ENCODE measurements at regions not wholly inside any gene's neighbourhood (a gene's known extent, or its start where the extent isn't known, plus 50 kb on each side); places are given as distances from the start of the nearest gene placed in this dataset.

DNA sequence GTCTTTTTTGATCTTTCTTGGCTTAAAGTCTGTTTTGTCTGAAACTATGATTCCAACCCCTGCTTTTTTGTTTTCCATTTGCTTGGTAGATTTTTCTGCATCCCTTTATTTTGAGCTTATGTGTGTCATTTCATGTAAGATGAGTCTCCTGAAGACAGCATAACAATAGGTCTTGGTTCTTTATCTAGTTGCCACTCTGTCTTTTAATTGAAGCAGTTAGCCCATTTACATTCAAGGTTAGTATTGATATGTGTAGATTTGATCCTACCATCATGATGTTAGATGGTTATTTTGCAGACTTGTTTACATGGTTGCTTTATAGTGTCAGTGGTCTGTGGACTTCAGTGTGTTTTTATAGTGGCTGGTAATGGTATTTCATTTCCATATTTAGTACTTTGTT lies 1678.9 kb downstream of the PCDH9 start:
- H3K27ac ChIP-seq (ENCODE audit: control insufficient read depth, insufficient read depth): no peak overlapping the region
- ChIA-PET CTCF (interaction anchor here (0.7 kb wide), 1 partner anchor 20 kb away, joined by 3 read pairs; no protein-coding TSS in a partner anchor), RAD21 (ENCODE audit: unreplicated experiment) (no interaction called here), SMC1A (ENCODE audit: uncharacterized antibody, unreplicated experiment) (interaction anchor here (0.6 kb wide), 1 partner anchor 187 kb away, joined by 3 read pairs; no protein-coding TSS in a partner anchor), POLR2A (no interaction called here)
- H3K27me3 ChIP-seq (replicated peaks in 1 of 2; ENCODE audit: control insufficient read depth in 2 of 2, insufficient read depth in 2 of 2, low read length in 1 of 2): no peaks in the 10 kb centered on the region
- FAIRE-seq (no peak), ATAC-seq (no peak), DNase-seq (ENCODE audit: low read depth, low spot score) (no peak)
- H3K79me2 ChIP-seq (ENCODE audit: control insufficient read depth, insufficient read depth, low read length): no peaks in the 10 kb centered on the region
- H3K4me3 ChIP-seq: no peak overlapping the region
- no peaks in the 10 kb centered on the region for H3K4me1 ChIP-seq (ENCODE audit: control insufficient read depth, insufficient read depth, low read length)
- TF ChIP-seq, protein P1, sequence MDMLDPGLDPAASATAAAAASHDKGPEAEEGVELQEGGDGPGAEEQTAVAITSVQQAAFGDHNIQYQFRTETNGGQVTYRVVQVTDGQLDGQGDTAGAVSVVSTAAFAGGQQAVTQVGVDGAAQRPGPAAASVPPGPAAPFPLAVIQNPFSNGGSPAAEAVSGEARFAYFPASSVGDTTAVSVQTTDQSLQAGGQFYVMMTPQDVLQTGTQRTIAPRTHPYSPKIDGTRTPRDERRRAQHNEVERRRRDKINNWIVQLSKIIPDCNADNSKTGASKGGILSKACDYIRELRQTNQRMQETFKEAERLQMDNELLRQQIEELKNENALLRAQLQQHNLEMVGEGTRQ (IDR thresholded peaks at IDR 0.05; ENCODE audit: borderline replicate concordance, low read depth, low read length): no peak
- TF ChIP-seq IRF4 (IDR thresholded peaks at IDR 0.05; ENCODE audit: low read depth, low read length): no peak
- no peaks in the 10 kb centered on the region for H3K36me3 ChIP-seq (ENCODE audit: control insufficient read depth in 2 of 2, insufficient read depth in 2 of 2, low read length in 1 of 2)
- H3K9me3 ChIP-seq (replicated peaks; ENCODE audit: control insufficient read depth, insufficient read depth, low read length): no peaks in the 10 kb centered on the region
- H2AFZ ChIP-seq (ENCODE audit: control insufficient read depth, low read depth, low read length): no peak overlapping the region
- BruUV-seq (replicated peaks): no TSS peak
- H3K4me2 ChIP-seq (ENCODE audit: control insufficient read depth, insufficient read depth): no peak overlapping the region
- intact Hi-C loops (cut with micrococcal nuclease; ENCODE audit: unreplicated experiment): no loop called here
- in situ Hi-C loops (cut with MboI): no loop called here
- H4K20me1 ChIP-seq (ENCODE audit: control insufficient read depth, insufficient read depth): no peaks in the 10 kb centered on the region
- no peak overlapping the region for H3K9ac ChIP-seq (ENCODE audit: control insufficient read depth, insufficient read depth, low read length)

DNA sequence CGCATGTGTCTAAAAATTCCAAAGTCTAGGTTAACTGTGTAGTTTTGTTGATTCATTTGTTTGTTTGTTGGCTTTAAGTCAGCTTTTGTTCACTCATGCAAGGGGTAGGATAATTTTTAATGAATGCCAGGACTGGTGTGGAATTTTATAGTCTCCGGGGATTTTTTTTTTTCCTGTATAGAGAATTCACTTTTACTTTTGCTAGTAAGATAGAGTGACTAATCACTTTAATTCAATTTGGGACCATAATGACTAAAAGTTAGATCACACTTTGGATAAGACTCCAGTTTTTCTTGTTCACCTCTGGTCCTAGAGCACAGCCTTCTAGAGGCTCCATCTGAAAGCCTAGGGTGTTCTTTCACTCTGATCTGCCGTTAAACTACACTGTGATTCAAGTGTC lies 1690.0 kb downstream of the PCDH9 start:
- no peak for TF ChIP-seq SP1 (IDR thresholded peaks at IDR 0.05; ENCODE audit: low read depth, low read length)
- TF ChIP-seq ATF7 (IDR thresholded peaks at IDR 0.05; ENCODE audit: low read depth): no peak
- no peak for TF ChIP-seq MTA2 (IDR thresholded peaks at IDR 0.05; ENCODE audit: low read depth)
- TF ChIP-seq, protein P2, sequence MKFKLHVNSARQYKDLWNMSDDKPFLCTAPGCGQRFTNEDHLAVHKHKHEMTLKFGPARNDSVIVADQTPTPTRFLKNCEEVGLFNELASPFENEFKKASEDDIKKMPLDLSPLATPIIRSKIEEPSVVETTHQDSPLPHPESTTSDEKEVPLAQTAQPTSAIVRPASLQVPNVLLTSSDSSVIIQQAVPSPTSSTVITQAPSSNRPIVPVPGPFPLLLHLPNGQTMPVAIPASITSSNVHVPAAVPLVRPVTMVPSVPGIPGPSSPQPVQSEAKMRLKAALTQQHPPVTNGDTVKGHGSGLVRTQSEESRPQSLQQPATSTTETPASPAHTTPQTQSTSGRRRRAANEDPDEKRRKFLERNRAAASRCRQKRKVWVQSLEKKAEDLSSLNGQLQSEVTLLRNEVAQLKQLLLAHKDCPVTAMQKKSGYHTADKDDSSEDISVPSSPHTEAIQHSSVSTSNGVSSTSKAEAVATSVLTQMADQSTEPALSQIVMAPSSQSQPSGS (IDR thresholded peaks at IDR 0.05; ENCODE audit: low read length): no peak
- TF ChIP-seq SMAD1 (IDR thresholded peaks at IDR 0.05; ENCODE audit: low read depth, partially characterized antibody): no peak
- TF ChIP-seq NFXL1 (IDR thresholded peaks at IDR 0.05; ENCODE audit: borderline replicate concordance): no peak
- no peak for TF ChIP-seq SUPT20H (IDR thresholded peaks at IDR 0.05; ENCODE audit: borderline replicate concordance, control insufficient read depth, low read depth, low read length)
- TF ChIP-seq RAD51 (IDR thresholded peaks at IDR 0.05): no peak
- no peak for TF ChIP-seq MYB (IDR thresholded peaks at IDR 0.05; ENCODE audit: borderline replicate concordance, low read depth, low read length)
- no peak overlapping the region for H2AFZ ChIP-seq (ENCODE audit: control insufficient read depth, low read depth, low read length)
- no peaks in the 10 kb centered on the region for H3K79me2 ChIP-seq (ENCODE audit: control insufficient read depth, insufficient read depth, low read length)
- ATAC-seq: no peak
- no peaks in the 10 kb centered on the region for H3K4me1 ChIP-seq (ENCODE audit: control insufficient read depth, insufficient read depth, low read length)
- no peaks in the 10 kb centered on the region for H4K20me1 ChIP-seq (ENCODE audit: control insufficient read depth, insufficient read depth)
- no peak overlapping the region for H3K27ac ChIP-seq (ENCODE audit: control insufficient read depth, insufficient read depth)
- H3K4me2 ChIP-seq (ENCODE audit: control insufficient read depth, insufficient read depth): no peak overlapping the region
- H3K36me3 ChIP-seq (ENCODE audit: control insufficient read depth in 2 of 2, insufficient read depth in 2 of 2, low read length in 1 of 2): no peaks in the 10 kb centered on the region
- FAIRE-seq: no peak
- RAD21 ChIA-PET (ENCODE audit: unreplicated experiment): no interaction called here
- 34% methylated on average over 3 of the region's 3 CpGs for WGBS (ENCODE audit: insufficient coverage, insufficient replicate concordance, low lambda C conversion rate, missing lambda C conversion rate)
- no TSS peak for BruUV-seq (replicated peaks)
- no peak overlapping the region for H3K4me3 ChIP-seq
- H3K9me3 ChIP-seq (replicated peaks; ENCODE audit: control insufficient read depth, insufficient read depth, low read length): no peaks in the 10 kb centered on the region
- no peak for DNase-seq (ENCODE audit: low read depth, low spot score)
- POLR2A ChIA-PET: no interaction called here
- CTCF ChIA-PET: no interaction called here
- in situ Hi-C loops (cut with MboI): no loop called here
- no peak overlapping the region for H3K9ac ChIP-seq (ENCODE audit: control insufficient read depth, insufficient read depth, low read length)
- H3K27me3 ChIP-seq (replicated peaks in 1 of 2; ENCODE audit: control insufficient read depth in 2 of 2, insufficient read depth in 2 of 2, low read length in 1 of 2): no peaks in the 10 kb centered on the region
- SMC1A ChIA-PET (ENCODE audit: uncharacterized antibody, unreplicated experiment): interaction anchor here (0.7 kb wide), 1 partner anchor 385 kb away, joined by 4 read pairs; no protein-coding TSS in a partner anchor
- intact Hi-C loops (cut with micrococcal nuclease; ENCODE audit: unreplicated experiment): no loop called here
